Smooth muscle cell (in vitro differentiated cells): ENCODE measurements at regions not wholly inside any gene's neighbourhood (a gene's known extent, or its start where the extent isn't known, plus 50 kb on each side); places are given as distances from the start of the nearest gene placed in this dataset.

Experiments
- DNase-seq: peaks from one replicate; lab custom pipeline; 2025; ENCODE audit not compliant: unreplicated experiment; lab: John Stamatoyannopoulos, UW
- H2AFZ ChIP-seq: fragments of 200-600 bp; sonication (generic); 2 replicates; pipeline ENCODE4 v1.6.0; 2016; ENCODE audit warnings: antibody characterized with exemption, low read depth, mild to moderate bottlenecking
- H3F3A ChIP-seq: fragments of 200-600 bp; sonication (generic); 2 replicates; pipeline ENCODE4 v1.6.0; 2017; ENCODE audit warnings: antibody characterized with exemption, low read depth
- H3K27ac ChIP-seq: fragments of 200-600 bp; sonication (generic); 2 replicates; pipeline ENCODE4 v1.5.1; 2016; ENCODE audit warnings: low read depth, mild to moderate bottlenecking
- H3K27me3 ChIP-seq: fragments of 200-600 bp; sonication (generic); 2 replicates; pipeline ENCODE4 v1.6.1; 2016; ENCODE audit warnings: low read depth, mild to moderate bottlenecking
- H3K36me3 ChIP-seq: fragments of 200-600 bp; sonication (generic); 2 replicates; pipeline ENCODE4 v1.5.1; 2016; ENCODE audit warnings: low read depth
- H3K4me1 ChIP-seq: fragments of 200-600 bp; sonication (generic); 2 replicates; pipeline ENCODE4 v1.5.1; 2016; ENCODE audit warnings: low read depth
- H3K4me2 ChIP-seq: fragments of 200-600 bp; sonication (generic); 2 replicates; pipeline ENCODE4 v1.6.0; 2016; ENCODE audit warnings: mild to moderate bottlenecking
- H3K4me3 ChIP-seq: fragments of 200-600 bp; sonication (generic); 2 replicates; pipeline ENCODE4 v1.5.1; 2016; ENCODE audit warnings: mild to moderate bottlenecking
- H3K79me2 ChIP-seq: fragments of 200-600 bp; sonication (generic); 2 replicates; pipeline ENCODE4 v1.6.0; 2016; ENCODE audit warnings: low read depth, mild to moderate bottlenecking
- H3K9ac ChIP-seq: fragments of 200-600 bp; sonication (generic); 2 replicates; pipeline ENCODE4 v1.6.0; 2016; ENCODE audit warnings: low read depth
- H3K9me3 ChIP-seq: fragments of 200-600 bp; sonication (generic); replicated peaks from 2 replicates; pipeline ENCODE4 v1.5.1; 2016; ENCODE audit warnings: low read depth
- H4K20me1 ChIP-seq: fragments of 200-600 bp; sonication (generic); 2 replicates; pipeline ENCODE4 v1.6.0; 2016; ENCODE audit warnings: low read depth
- WGBS: methylation state at CpG from one replicate; pipeline ENCODE4 v1.1.7; 2016; ENCODE audit warnings: low lambda C conversion rate; 5-methylcytosine and 5-hydroxymethylcytosine counted together
- TF ChIP-seq, protein P1 (sequence below): fragments of 200-600 bp; sonication (generic); IDR thresholded peaks from 2 replicates; pipeline ENCODE4 v1.5.1; 2017; ENCODE audit warnings: borderline replicate concordance, mild to moderate bottlenecking, antibody characterized with exemption; ENCODE audit not compliant: insufficient read depth, poor library complexity, severe bottlenecking

DNA sequence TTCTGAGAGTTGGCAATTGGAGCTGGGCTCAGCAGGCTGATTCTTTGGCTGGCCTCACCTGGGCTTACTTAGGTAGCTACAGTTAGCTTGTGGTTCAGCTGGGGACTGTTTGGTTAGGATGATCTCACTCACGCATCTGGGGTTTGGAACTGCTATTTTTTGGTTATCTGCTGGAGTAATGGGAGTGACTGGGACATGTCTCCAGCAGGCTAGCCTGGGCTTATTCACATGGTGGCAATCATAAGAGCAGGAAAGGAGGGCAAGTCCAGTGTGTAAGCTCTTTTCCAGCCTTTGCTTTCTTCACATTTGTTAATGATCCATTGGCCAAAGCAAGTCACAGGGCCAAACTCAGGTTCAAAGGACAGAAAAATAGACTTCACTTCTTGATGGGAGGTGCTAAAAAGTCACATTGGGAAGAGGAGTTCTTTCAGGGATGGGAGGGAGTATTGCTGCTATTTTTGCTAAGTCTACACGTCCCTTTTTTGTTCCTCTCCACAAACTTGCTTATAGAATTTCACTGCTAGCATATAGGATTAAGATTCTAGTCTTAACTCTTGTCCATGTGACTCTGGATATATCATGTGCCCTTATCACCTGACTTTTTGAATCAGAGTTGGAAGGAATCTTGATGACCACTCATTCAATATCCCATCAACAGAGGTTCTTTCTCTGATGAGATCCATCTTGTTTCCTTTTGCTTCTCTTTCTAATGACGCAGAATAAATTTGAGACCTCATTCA is 174.0 kb downstream of the ZFP36L2 start:
- Histone ChIP-seq H3K4me2 (peak overlapping the region; percentile 1), H3K36me3 (no peaks in the 10 kb centered on the region), H2AFZ (peak overlapping the region; percentile 71), H3K27ac (peak overlapping the region; percentile 46), H3K4me1 (no peaks in the 10 kb centered on the region), H3K9ac (no peak overlapping the region), H3K9me3 (no peaks in the 10 kb centered on the region), H3F3A (no peaks in the 10 kb centered on the region), H3K79me2 (no peaks in the 10 kb centered on the region), H3K4me3 (no peak overlapping the region), H4K20me1 (no peaks in the 10 kb centered on the region), H3K27me3 (no peaks in the 10 kb centered on the region)
- DNase-seq, result no peak
- TF ChIP-seq, protein P1, sequence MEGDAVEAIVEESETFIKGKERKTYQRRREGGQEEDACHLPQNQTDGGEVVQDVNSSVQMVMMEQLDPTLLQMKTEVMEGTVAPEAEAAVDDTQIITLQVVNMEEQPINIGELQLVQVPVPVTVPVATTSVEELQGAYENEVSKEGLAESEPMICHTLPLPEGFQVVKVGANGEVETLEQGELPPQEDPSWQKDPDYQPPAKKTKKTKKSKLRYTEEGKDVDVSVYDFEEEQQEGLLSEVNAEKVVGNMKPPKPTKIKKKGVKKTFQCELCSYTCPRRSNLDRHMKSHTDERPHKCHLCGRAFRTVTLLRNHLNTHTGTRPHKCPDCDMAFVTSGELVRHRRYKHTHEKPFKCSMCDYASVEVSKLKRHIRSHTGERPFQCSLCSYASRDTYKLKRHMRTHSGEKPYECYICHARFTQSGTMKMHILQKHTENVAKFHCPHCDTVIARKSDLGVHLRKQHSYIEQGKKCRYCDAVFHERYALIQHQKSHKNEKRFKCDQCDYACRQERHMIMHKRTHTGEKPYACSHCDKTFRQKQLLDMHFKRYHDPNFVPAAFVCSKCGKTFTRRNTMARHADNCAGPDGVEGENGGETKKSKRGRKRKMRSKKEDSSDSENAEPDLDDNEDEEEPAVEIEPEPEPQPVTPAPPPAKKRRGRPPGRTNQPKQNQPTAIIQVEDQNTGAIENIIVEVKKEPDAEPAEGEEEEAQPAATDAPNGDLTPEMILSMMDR, result no peak
- WGBS, result 70% methylated on average over 3 of the region's 3 CpGs

DNA sequence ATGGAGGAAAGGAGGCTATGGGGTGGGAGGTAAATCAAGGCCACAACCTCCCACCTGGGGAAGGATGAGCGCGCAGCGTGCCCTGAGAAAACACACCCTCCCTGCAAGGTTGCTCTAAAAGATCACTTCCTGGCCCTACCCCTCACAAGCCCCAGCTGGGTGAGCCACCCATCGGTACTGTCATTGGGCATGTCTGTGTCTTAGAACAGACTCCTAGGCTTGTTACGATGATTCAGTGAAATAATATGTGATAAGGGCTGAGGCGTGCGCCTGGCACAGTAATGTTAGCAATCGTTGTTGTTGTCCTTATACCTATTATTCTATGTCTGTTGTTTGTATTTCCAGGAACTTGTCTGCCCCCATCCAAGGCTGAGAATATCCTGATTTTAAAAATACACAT is 175.1 kb downstream of the ZFP36L2 start:
- Histone ChIP-seq H3F3A (no peaks in the 10 kb centered on the region), H3K9ac (no peak overlapping the region), H3K79me2 (no peaks in the 10 kb centered on the region), H2AFZ (no peak overlapping the region), H3K9me3 (no peaks in the 10 kb centered on the region), H3K36me3 (no peaks in the 10 kb centered on the region), H4K20me1 (no peaks in the 10 kb centered on the region), H3K27ac (peak overlapping the region; percentile 46), H3K4me3 (no peak overlapping the region), H3K27me3 (no peaks in the 10 kb centered on the region), H3K4me2 (no peak overlapping the region), H3K4me1 (peaks cover 7% of the 10 kb centered on the region)
- TF ChIP-seq, protein P1, result no peak
- 34% methylated on average over 8 of the region's 8 CpGs for WGBS
- DNase-seq, result no peak

DNA sequence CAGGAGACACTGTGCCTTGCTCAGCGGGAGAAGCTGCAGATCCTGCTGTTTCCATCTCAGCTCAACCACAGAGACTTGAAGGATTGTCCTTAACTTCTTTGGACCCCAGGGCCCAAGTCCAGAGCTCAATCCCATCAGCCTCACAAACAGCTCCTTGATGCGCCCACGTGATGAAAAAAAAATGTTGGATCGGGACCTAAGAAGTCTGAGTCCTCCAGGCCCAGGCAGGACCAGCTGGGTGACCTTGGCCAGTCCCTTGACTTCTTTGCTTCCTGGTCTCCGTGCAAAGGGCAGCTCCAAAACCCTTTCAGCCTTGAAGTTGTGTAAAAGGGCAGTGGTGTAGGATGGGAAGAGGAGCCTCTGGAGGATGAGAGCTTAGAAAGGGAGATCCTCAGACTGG is 175.5 kb downstream of the ZFP36L2 start:
- no peak overlapping the region for H3K9ac ChIP-seq
- TF ChIP-seq, protein P1, result no peak
- H3K4me3 ChIP-seq, result no peak overlapping the region
- H3F3A ChIP-seq, result no peaks in the 10 kb centered on the region
- no peaks in the 10 kb centered on the region for H3K36me3 ChIP-seq
- H3K27ac ChIP-seq, result peak overlapping the region; percentile 33
- peaks cover 11% of the 10 kb centered on the region for H3K4me1 ChIP-seq
- no peak overlapping the region for H3K4me2 ChIP-seq
- no peaks in the 10 kb centered on the region for H4K20me1 ChIP-seq
- 86% methylated on average over 5 of the region's 5 CpGs for WGBS
- H2AFZ ChIP-seq, result no peak overlapping the region
- H3K79me2 ChIP-seq, result no peaks in the 10 kb centered on the region
- H3K27me3 ChIP-seq, result no peaks in the 10 kb centered on the region
- no peak for DNase-seq
- no peaks in the 10 kb centered on the region for H3K9me3 ChIP-seq
